ENCODE measurements at regions not wholly inside any gene's neighbourhood (a gene's known extent, or its start where the extent isn't known, plus 50 kb on each side); places are given as distances from the start of the nearest gene placed in this dataset.
"Not testable (repeated sequence)": the region's sequence is repeated elsewhere in the genome, so short reads cannot be mapped to it uniquely, and the experiment has no call there.

GRCh38 chr14:66025779-66026178, 460.4 kb upstream of the CCDC196 start:
- no peak for DNase-seq

- DNase-seq, result not testable (repeated sequence)
Observed at GRCh38 chr14:66031981-66032380, 454.2 kb upstream of the CCDC196 start.

GRCh38 chr14:66032800-66033199, 453.4 kb upstream of the CCDC196 start:
- no peak for DNase-seq

GRCh38 chr14:66036547-66036946, 449.6 kb upstream of the CCDC196 start:
- no peak for DNase-seq

- DNase-seq, result no peak
Observed at GRCh38 chr14:66037361-66037760, 448.8 kb upstream of the CCDC196 start.

GRCh38 chr14:66038212-66038611, 448.0 kb upstream of the CCDC196 start:
- DNase-seq, result no peak

- DNase-seq, result no peak
Observed at GRCh38 chr14:66038618-66039017, 447.6 kb upstream of the CCDC196 start.

GRCh38 chr14:66039495-66039894, 446.7 kb upstream of the CCDC196 start:
- DNase-seq, result no peak

- no peak for DNase-seq
Observed at GRCh38 chr14:66041582-66041981, 444.6 kb upstream of the CCDC196 start.

- no peak for DNase-seq
Observed at GRCh38 chr14:66043921-66044320, 442.2 kb upstream of the CCDC196 start.

- DNase-seq, result no peak
Observed at GRCh38 chr14:66045572-66046021, 440.6 kb upstream of the CCDC196 start.

- DNase-seq, result no peak
Observed at GRCh38 chr14:66046035-66046434, 440.1 kb upstream of the CCDC196 start.

- DNase-seq, result no peak
Observed at GRCh38 chr14:66046591-66046990, 439.6 kb upstream of the CCDC196 start.

- no peak for DNase-seq
Observed at GRCh38 chr14:66056268-66056907, 429.8 kb upstream of the CCDC196 start.

- no peak for DNase-seq
Observed at GRCh38 chr14:66056926-66057552, 429.1 kb upstream of the CCDC196 start.

GRCh38 chr14:66065188-66065587, 421.0 kb upstream of the CCDC196 start:
- DNase-seq, result no peak

GRCh38 chr14:66066981-66067776, 419.0 kb upstream of the CCDC196 start:
- no peak for DNase-seq

GRCh38 chr14:66069036-66069435, 417.1 kb upstream of the CCDC196 start:
- no peak for DNase-seq

- DNase-seq, result no peak
Observed at GRCh38 chr14:66069830-66070541, 416.2 kb upstream of the CCDC196 start.

GRCh38 chr14:66070542-66071319, 415.4 kb upstream of the CCDC196 start:
- DNase-seq, result peak; percentile 77

- DNase-seq, result no peak
Observed at GRCh38 chr14:66072190-66073084, 413.7 kb upstream of the CCDC196 start.
